Dedifferentiated amniotic fluid mesenchymal stem cell (primary cell): ENCODE measurements at regions not wholly inside any gene's neighbourhood (a gene's known extent, or its start where the extent isn't known, plus 50 kb on each side); places are given as distances from the start of the nearest gene placed in this dataset.

Experiments
- DNase-seq: peaks from one replicate; pipeline ENCODE4 v3.0.0-alpha.2; 2016; ENCODE audit errors: extremely low spot score

GRCh38 chr1:238027366-238027765, 136.6 kb upstream of the ZP4 start:
- DNase-seq = no peak

DNA sequence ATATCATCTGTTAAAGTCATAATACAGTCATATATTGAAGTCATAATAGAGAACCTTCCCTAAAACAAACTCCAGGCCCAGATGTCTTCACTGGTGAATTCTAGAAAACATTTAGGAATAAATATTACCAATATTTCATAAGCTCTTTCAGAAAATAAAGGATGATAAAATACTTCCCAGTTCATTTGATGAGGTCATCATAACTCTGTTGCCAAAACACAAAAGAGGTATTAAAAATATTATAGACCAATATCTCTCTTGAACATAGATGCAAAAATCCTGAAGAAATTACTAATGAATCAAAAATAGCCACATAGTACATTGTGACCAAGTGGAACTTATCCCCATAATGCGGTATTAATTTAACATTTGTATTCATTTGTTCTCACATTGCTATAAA, 132.4 kb upstream of the ZP4 start:
- no peak for DNase-seq

DNA sequence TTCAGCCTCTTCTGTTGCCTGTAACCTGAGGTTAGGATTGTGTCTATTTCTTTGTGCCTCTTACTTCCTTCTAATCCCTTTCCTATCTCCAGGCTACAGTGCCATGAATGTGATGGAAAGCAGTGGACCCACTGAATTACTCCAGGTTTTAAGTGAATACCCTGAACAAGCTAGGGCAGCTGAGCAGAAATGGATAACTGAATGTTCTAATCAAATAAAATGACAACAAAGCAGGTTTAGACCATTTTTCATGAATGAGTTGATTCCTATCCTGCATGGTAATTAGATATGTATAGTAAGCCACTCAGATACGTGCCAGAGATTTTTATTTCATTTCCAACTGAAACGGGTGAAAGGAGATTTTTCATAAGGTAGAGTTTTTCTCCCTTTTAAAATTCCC, 127.5 kb upstream of the ZP4 start:
- DNase-seq = no peak

DNA sequence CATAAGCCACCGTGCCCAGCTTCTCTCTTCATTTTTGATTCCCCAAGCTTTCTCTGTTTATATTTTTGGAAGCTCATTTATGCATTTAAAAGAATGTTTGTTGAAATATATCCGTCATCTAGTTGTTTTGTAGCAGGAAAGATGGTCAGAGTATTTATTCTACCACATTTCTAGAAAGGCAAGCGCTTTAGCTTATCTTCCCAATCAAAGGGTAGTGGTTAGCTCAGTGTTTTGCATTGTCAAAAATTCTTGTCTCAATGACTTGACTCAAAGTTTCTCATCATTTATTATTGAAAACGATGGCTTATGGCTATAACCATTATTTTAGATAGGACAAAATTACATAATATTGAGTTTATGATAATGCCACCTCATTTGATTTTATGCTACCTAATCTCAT, 116.1 kb upstream of the ZP4 start:
- no peak for DNase-seq

DNA sequence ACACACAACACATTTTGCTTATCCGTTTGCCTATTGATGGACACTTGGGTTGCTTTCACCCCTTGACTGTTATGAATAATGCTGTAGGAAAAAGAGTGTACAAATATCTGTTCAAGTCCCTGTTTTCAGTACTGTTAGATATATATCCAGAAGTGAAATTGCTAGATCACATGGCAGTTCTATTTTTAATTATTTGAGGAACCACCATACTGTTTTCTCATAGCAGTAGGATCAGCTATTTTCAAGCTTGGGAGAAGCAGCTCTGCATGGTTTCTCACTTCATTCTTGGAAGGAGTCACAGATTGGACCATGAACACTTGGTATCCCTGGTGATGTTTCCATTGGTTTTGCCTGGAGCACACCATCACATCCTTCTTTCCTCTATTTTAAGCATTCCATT, 114.4 kb upstream of the ZP4 start:
- no peak for DNase-seq

GRCh38 chr1:238001818-238002217, 111.1 kb upstream of the ZP4 start:
- no peak for DNase-seq

GRCh38 chr1:237999426-238000052, 108.8 kb upstream of the ZP4 start:
- no peak for DNase-seq

- no peak for DNase-seq
Observed at GRCh38 chr1:237998581-237998980, 107.9 kb upstream of the ZP4 start.

GRCh38 chr1:237983496-237983895, 92.8 kb upstream of the ZP4 start:
- no peak for DNase-seq

DNA sequence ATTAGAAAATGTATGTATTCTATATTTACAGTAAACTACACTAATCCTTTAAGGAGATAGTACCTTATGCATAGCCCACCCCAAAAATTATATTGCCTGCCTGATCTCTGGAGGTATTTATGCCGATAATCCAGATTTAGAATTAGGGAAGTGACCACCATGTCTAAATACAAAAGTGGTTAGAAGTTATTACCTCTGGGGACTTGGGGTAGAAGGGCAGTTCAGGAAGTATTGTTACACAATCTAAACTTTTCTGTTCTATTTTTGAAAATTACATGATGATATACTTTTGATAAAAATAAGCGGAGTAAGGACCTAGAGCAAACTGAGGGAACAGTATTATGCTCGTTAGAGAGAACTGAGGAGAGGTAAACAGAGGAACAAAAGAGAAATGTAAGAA, 90.5 kb upstream of the ZP4 start:
- no peak for DNase-seq

DNA sequence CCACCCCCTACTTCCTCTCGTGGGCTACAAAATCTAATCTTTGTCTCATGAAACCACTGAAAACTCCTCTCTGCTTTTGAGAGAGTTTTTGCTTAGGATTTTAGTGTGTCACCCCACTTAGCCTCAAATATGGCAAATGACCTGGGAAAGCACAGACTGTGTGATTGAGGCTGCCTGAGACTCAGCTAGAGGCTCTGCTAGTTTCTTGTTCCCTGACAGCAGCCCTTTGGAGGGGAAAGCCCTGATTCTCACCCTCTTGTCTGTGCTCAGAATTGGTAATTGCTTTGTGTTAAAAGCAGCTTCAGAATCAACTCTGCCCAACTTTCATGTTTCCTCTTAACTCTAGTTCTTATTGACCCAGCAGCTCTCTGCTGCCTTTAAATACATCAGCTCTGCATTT, 85.6 kb upstream of the ZP4 start:
- DNase-seq = no peak

DNA sequence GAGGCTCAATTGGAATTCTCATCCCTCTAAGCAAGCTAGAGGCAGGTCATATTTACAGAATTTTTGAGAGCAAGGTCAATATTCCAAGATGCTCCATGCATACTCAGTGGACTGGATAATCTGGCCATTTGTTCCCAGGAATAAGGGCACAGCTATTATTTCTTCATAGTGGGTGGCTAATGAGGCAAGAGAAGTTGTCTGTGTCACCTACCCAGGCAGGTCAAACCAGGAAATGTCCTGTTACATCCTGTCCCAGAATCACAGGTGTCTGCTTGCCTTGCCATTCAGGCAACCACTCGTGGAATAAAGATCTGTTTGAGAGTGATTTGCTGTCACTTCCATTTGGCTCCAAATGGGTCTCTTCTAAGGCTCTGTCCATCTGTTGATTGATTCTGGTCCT, 85.2 kb upstream of the ZP4 start:
- no peak for DNase-seq

- DNase-seq = no peak
Observed at GRCh38 chr1:237975376-237975775, 84.7 kb upstream of the ZP4 start.

- DNase-seq = no peak
Observed at GRCh38 chr1:237972186-237972585, 81.5 kb upstream of the ZP4 start.

DNA sequence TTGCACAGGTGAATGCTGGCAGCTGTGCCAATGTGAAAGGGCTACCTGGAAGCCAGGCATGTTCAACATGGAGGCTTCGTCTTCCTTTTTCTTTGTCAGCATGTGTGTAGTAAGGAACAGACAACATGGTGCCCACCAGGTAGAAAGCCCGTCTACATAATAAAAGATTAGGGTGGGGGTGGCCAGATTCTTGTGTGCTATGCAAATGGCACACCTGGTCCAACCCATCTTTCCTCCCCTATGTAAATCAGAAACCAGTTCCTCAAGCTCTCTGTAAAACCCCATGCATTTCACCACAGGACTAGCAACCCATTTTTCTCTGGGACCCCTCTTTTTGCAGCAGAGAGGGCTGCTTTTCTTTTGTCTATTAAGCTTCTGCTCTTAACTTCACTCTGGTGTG, 72.3 kb upstream of the ZP4 start:
- no peak for DNase-seq

GRCh38 chr1:237961754-237962153, 71.0 kb upstream of the ZP4 start:
- no peak for DNase-seq

GRCh38 chr1:237959838-237960237, 69.1 kb upstream of the ZP4 start:
- no peak for DNase-seq

- DNase-seq = no peak
Observed at GRCh38 chr1:237953238-237953637, 62.5 kb upstream of the ZP4 start.
